ENCODE measurements at regions not wholly inside any gene's neighbourhood (a gene's known extent, or its start where the extent isn't known, plus 50 kb on each side); places are given as distances from the start of the nearest gene placed in this dataset.

GRCh38 chr9:93900971-93901861 lies 53.9 kb downstream of the BARX1 start:
- POLR2A ChIA-PET (ENCODE audit: unreplicated experiment) = no interaction called here
- no peak overlapping the region for H3K27ac ChIP-seq
- peaks cover 89% of the 10 kb centered on the region for H3K27me3 ChIP-seq (ENCODE audit: insufficient read depth, low read depth)
- TF ChIP-seq EZH2 (IDR thresholded peaks at IDR 0.05; ENCODE audit: low read depth) (no peak), CTCF (conservative IDR thresholded peaks at IDR 0.05) (no peak)
- H3F3A ChIP-seq (ENCODE audit: insufficient read depth, low read depth) = no peaks in the 10 kb centered on the region
- DNase-seq = no peak
- H4K20me1 ChIP-seq (ENCODE audit: insufficient read depth) = no peaks in the 10 kb centered on the region
- CTCF ChIA-PET = no interaction called here
- no peaks in the 10 kb centered on the region for H3K9me2 ChIP-seq (ENCODE audit: insufficient read depth)
- BruUV-seq (replicated peaks) = no TSS peak
- H3K4me3 ChIP-seq = no peak overlapping the region
- H3K79me2 ChIP-seq (ENCODE audit: low read depth) = no peaks in the 10 kb centered on the region
- intact Hi-C loops (cut with micrococcal nuclease; ENCODE audit: unreplicated experiment) = no loop called here
- no peaks in the 10 kb centered on the region for H3K36me3 ChIP-seq (ENCODE audit: low read depth)
- no peaks in the 10 kb centered on the region for H3K9me3 ChIP-seq (ENCODE audit: insufficient read depth, low read depth)
- H3K4me2 ChIP-seq = no peak overlapping the region
- H2AFZ ChIP-seq = no peak overlapping the region
- no peaks in the 10 kb centered on the region for H3K4me1 ChIP-seq (replicated peaks; ENCODE audit: insufficient read depth)

- intact Hi-C loops (cut with micrococcal nuclease; ENCODE audit: unreplicated experiment) = no loop called here
- H3K27ac ChIP-seq = no peak overlapping the region
- ChIA-PET POLR2A (ENCODE audit: unreplicated experiment) (no interaction called here), CTCF (no interaction called here)
- H3K4me2 ChIP-seq = no peak overlapping the region
- H3K4me1 ChIP-seq (replicated peaks; ENCODE audit: insufficient read depth) = no peaks in the 10 kb centered on the region
- H3K9me2 ChIP-seq (ENCODE audit: insufficient read depth) = no peaks in the 10 kb centered on the region
- TF ChIP-seq EZH2 (IDR thresholded peaks at IDR 0.05; ENCODE audit: low read depth) = no peak
- no peak for TF ChIP-seq CTCF (conservative IDR thresholded peaks at IDR 0.05)
- H3F3A ChIP-seq (ENCODE audit: insufficient read depth, low read depth) = no peaks in the 10 kb centered on the region
- H3K36me3 ChIP-seq (ENCODE audit: low read depth) = no peaks in the 10 kb centered on the region
- no peaks in the 10 kb centered on the region for H4K20me1 ChIP-seq (ENCODE audit: insufficient read depth)
- peaks cover 90% of the 10 kb centered on the region for H3K27me3 ChIP-seq (ENCODE audit: insufficient read depth, low read depth)
- no TSS peak for BruUV-seq (replicated peaks)
- H3K9me3 ChIP-seq (ENCODE audit: insufficient read depth, low read depth) = no peaks in the 10 kb centered on the region
- H2AFZ ChIP-seq = no peak overlapping the region
- no peak overlapping the region for H3K4me3 ChIP-seq
- no peak for DNase-seq
- H3K79me2 ChIP-seq (ENCODE audit: low read depth) = no peaks in the 10 kb centered on the region
These were observed 54.7 kb downstream of the BARX1 start for GRCh38 chr9:93900436-93900819.

- no peak for DNase-seq
- TF ChIP-seq CTCF (conservative IDR thresholded peaks at IDR 0.05) (no peak), EZH2 (IDR thresholded peaks at IDR 0.05; ENCODE audit: low read depth) (no peak)
- no TSS peak for BruUV-seq (replicated peaks)
- H3F3A ChIP-seq (ENCODE audit: insufficient read depth, low read depth) = no peaks in the 10 kb centered on the region
- intact Hi-C loops (cut with micrococcal nuclease; ENCODE audit: unreplicated experiment) = no loop called here
- CTCF ChIA-PET = no interaction called here
- no peak overlapping the region for H3K4me3 ChIP-seq
- H3K9me2 ChIP-seq (ENCODE audit: insufficient read depth) = no peaks in the 10 kb centered on the region
- no peak overlapping the region for H2AFZ ChIP-seq
- peaks cover 89% of the 10 kb centered on the region for H3K27me3 ChIP-seq (ENCODE audit: insufficient read depth, low read depth)
- no peak overlapping the region for H3K4me2 ChIP-seq
- no peaks in the 10 kb centered on the region for H3K9me3 ChIP-seq (ENCODE audit: insufficient read depth, low read depth)
- H3K4me1 ChIP-seq (replicated peaks; ENCODE audit: insufficient read depth) = no peaks in the 10 kb centered on the region
- H4K20me1 ChIP-seq (ENCODE audit: insufficient read depth) = no peaks in the 10 kb centered on the region
- H3K36me3 ChIP-seq (ENCODE audit: low read depth) = no peaks in the 10 kb centered on the region
- H3K79me2 ChIP-seq (ENCODE audit: low read depth) = no peaks in the 10 kb centered on the region
- POLR2A ChIA-PET (ENCODE audit: unreplicated experiment) = no interaction called here
- no peak overlapping the region for H3K27ac ChIP-seq
These were observed 55.3 kb downstream of the BARX1 start for GRCh38 chr9:93899609-93900435.
